BJ (cell line): ENCODE measurements at regions not wholly inside any gene's neighbourhood (a gene's known extent, or its start where the extent isn't known, plus 50 kb on each side); places are given as distances from the start of the nearest gene placed in this dataset.

Source experiments
- CTCF ChIA-PET: fragments of 350-600 bp; formaldehyde crosslinking; extraction: SDS; loops from one replicate; lab custom pipeline; 2021; ENCODE audit warnings: antibody characterized with exemption, inconsistent platforms; lab: Yijun Ruan, JAX
- POLR2A ChIA-PET: fragments of 300-600 bp; sonication (Branson Sonifier 250); formaldehyde crosslinking; extraction: SDS; loops from one replicate; lab custom pipeline; 2021; ENCODE audit warnings: antibody characterized with exemption; lab: Charles Lee
- DNase-seq: peaks from one replicate; pipeline ENCODE4 v3.0.0-alpha.2; 2011; ENCODE audit warnings: low read depth
- H3K27me3 ChIP-seq: 2 replicates; pipeline ENCODE4 v1.6.0; 2011; ENCODE audit warnings: low read length; ENCODE audit not compliant: control insufficient read depth, insufficient read depth
- H3K36me3 ChIP-seq: 2 replicates; pipeline ENCODE4 v1.5.1; 2011; ENCODE audit warnings: low read length; ENCODE audit not compliant: control insufficient read depth, insufficient read depth
- H3K4me3 ChIP-seq: 2 replicates; pipeline ENCODE4 v1.5.1; 2011; ENCODE audit warnings: low read depth, mild to moderate bottlenecking, control low read depth, low read length
- TF ChIP-seq, protein P1 (sequence below): IDR thresholded peaks from 2 replicates; pipeline ENCODE4 v1.5.1; 2011; ENCODE audit warnings: low read depth, mild to moderate bottlenecking, control low read depth, inconsistent platforms, low read length, moderate library complexity; ENCODE audit not compliant: insufficient read depth

DNA sequence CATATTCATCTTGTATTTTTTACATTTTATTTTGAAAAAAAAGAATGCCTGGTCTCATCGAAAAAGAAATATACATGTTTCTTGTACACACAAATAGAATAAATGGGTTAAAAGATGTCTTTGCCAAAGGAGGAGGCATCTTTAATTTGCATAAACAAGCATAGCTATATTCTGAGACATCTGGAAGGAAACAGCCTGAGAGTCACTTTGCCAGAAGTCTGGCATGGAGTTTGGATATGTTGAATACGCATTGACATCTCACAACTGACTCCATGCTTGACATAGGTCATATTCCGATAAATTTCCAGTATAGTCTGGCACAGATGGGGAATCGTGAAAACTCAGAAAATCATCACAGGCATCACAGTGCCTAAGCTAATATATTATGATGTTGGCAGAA is 1317.5 kb upstream of the CELF4 start:
- Histone ChIP-seq H3K4me3 (no peak overlapping the region), H3K27me3 (no peaks in the 10 kb centered on the region), H3K36me3 (no peaks in the 10 kb centered on the region)
- DNase-seq = no peak
- POLR2A ChIA-PET = no interaction called here
- TF ChIP-seq, protein P1, sequence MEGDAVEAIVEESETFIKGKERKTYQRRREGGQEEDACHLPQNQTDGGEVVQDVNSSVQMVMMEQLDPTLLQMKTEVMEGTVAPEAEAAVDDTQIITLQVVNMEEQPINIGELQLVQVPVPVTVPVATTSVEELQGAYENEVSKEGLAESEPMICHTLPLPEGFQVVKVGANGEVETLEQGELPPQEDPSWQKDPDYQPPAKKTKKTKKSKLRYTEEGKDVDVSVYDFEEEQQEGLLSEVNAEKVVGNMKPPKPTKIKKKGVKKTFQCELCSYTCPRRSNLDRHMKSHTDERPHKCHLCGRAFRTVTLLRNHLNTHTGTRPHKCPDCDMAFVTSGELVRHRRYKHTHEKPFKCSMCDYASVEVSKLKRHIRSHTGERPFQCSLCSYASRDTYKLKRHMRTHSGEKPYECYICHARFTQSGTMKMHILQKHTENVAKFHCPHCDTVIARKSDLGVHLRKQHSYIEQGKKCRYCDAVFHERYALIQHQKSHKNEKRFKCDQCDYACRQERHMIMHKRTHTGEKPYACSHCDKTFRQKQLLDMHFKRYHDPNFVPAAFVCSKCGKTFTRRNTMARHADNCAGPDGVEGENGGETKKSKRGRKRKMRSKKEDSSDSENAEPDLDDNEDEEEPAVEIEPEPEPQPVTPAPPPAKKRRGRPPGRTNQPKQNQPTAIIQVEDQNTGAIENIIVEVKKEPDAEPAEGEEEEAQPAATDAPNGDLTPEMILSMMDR = no peak
- CTCF ChIA-PET = no interaction called here

DNA sequence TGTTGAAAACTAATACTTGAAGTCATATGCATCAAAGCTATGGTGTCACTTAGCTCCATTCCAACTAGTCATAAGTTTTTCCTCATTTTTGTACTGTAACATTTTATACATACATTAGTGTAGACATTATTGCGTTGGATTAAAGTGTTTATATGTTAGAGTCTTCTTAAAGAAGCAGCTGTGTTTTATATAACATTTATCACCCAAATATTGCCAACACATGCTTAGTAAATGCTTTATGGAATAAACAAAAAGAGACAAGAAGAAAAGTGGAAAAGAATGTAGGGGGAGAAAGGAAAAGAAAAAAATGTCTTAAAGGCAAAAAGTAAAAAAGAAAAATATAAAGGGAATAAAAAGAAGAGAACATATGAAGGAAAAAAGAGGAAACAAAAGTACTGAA is 1314.3 kb upstream of the CELF4 start:
- Histone ChIP-seq H3K36me3 (no peaks in the 10 kb centered on the region), H3K4me3 (no peak overlapping the region), H3K27me3 (no peaks in the 10 kb centered on the region)
- CTCF ChIA-PET = interaction anchor here (0.7 kb wide), 1 partner anchor 414 kb away, joined by 5 read pairs; no protein-coding TSS in a partner anchor
- no peak for DNase-seq
- TF ChIP-seq, protein P1 = no peak
- POLR2A ChIA-PET = no interaction called here

DNA sequence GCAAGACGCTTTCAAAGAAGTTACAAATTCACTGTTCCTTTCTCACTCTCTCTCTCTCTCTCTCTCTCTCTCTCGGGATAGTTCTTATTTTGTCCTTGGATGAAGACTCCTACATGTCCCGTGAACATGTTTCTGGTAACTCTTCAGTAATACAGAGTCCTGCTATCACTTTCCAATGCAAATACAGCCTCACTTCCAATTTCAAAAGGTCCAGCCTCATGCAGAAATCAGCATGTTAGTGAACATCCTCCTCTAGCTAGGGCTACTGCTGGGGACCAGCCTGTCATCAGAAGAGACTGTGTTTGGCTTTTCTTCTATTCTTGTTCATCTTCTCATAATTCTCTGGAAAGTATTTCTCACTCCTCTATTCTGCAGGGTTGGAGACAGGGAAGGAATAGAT is 1306.7 kb upstream of the CELF4 start:
- POLR2A ChIA-PET = no interaction called here
- TF ChIP-seq, protein P1 = no peak
- DNase-seq = no peak
- Histone ChIP-seq H3K4me3 (no peak overlapping the region), H3K36me3 (no peaks in the 10 kb centered on the region), H3K27me3 (no peaks in the 10 kb centered on the region)
- CTCF ChIA-PET = no interaction called here

DNA sequence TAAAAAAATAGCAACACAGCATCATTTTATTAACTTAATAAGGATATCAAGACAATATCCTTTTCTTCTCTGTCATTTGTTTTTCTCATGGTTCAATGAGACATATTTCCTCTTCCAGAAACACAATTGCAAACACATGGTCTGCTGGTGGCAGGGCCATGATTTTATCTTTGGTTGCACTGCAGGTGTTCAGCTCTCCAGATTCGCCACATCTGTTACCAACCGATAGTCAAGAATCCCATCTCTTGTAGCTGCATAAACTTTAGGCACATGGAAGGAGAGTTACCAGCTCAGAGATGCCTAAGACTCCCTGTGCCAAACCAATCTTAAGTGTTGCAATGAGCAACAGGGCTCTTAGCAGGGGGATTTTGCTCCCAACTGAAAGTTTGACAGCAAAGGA is 1303.2 kb upstream of the CELF4 start:
- H3K36me3 ChIP-seq = no peaks in the 10 kb centered on the region
- ChIA-PET CTCF (interaction anchor here (1.2 kb wide), 1 partner anchor 9 kb away, joined by 3 read pairs; no protein-coding TSS in a partner anchor), POLR2A (no interaction called here)
- TF ChIP-seq, protein P1 = no peak
- DNase-seq = no peak
- no peaks in the 10 kb centered on the region for H3K27me3 ChIP-seq
- H3K4me3 ChIP-seq = no peak overlapping the region

DNA sequence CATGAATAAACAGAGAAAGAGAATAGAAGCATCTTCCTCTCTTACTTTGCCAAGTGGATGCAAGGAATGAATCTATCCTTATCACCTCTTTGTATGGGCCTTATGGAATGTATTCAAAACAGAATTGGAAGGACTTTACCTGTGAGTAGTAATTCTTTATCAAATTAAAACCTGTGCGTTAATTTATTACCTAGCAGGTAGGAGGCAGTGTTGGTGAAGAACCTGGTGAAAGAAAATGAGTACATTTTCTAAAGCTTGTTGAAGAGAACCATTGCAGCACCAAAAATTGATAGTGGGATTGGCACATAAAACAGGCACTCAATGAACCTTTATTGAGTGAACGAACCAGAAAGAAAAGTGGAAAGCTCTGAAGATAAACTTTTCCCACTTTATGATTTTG is 1302.1 kb upstream of the CELF4 start:
- H3K4me3 ChIP-seq = no peak overlapping the region
- CTCF ChIA-PET = interaction anchor here (1.2 kb wide), 1 partner anchor 10 kb away, joined by 3 read pairs; no protein-coding TSS in a partner anchor
- POLR2A ChIA-PET = no interaction called here
- TF ChIP-seq, protein P1 = no peak
- DNase-seq = no peak
- no peaks in the 10 kb centered on the region for H3K36me3 ChIP-seq
- H3K27me3 ChIP-seq = no peaks in the 10 kb centered on the region
